ENCODE measurements at regions not wholly inside any gene's neighbourhood (a gene's known extent, or its start where the extent isn't known, plus 50 kb on each side); places are given as distances from the start of the nearest gene placed in this dataset.

GRCh38 chr11:119807402-119807801 lies 78.4 kb upstream of the NECTIN1 start:
- DNase-seq = no peak

- DNase-seq = no peak
Observed at GRCh38 chr11:119806064-119806915, 77.3 kb upstream of the NECTIN1 start.

- no peak for DNase-seq
Observed at GRCh38 chr11:119805663-119806062, 76.7 kb upstream of the NECTIN1 start.

GRCh38 chr11:119804698-119805097 lies 75.7 kb upstream of the NECTIN1 start:
- DNase-seq = no peak

GRCh38 chr11:119803726-119804294 lies 74.8 kb upstream of the NECTIN1 start:
- DNase-seq = no peak

GRCh38 chr11:119803139-119803538 lies 74.1 kb upstream of the NECTIN1 start:
- DNase-seq = no peak

- DNase-seq = no peak
Observed at GRCh38 chr11:119802670-119803069, 73.7 kb upstream of the NECTIN1 start.

GRCh38 chr11:119800619-119801018 lies 71.6 kb upstream of the NECTIN1 start:
- no peak for DNase-seq

GRCh38 chr11:119800171-119800570 lies 71.2 kb upstream of the NECTIN1 start:
- DNase-seq = no peak

- no peak for DNase-seq
Observed at GRCh38 chr11:119798656-119799055, 69.7 kb upstream of the NECTIN1 start.

- no peak for DNase-seq
Observed at GRCh38 chr11:119797736-119798135, 68.7 kb upstream of the NECTIN1 start.

GRCh38 chr11:119797123-119797611 lies 68.2 kb upstream of the NECTIN1 start:
- no peak for DNase-seq

GRCh38 chr11:119796363-119797060 lies 67.5 kb upstream of the NECTIN1 start:
- no peak for DNase-seq

- DNase-seq = no peak
Observed at GRCh38 chr11:119795690-119796089, 66.7 kb upstream of the NECTIN1 start.

- no peak for DNase-seq
Observed at GRCh38 chr11:119795231-119795630, 66.2 kb upstream of the NECTIN1 start.

- no peak for DNase-seq
Observed at GRCh38 chr11:119794756-119795155, 65.8 kb upstream of the NECTIN1 start.

GRCh38 chr11:119794141-119794665 lies 65.2 kb upstream of the NECTIN1 start:
- no peak for DNase-seq

GRCh38 chr11:119793335-119793984 lies 64.5 kb upstream of the NECTIN1 start:
- no peak for DNase-seq

GRCh38 chr11:119791701-119792151 lies 62.7 kb upstream of the NECTIN1 start:
- DNase-seq = no peak

GRCh38 chr11:119791047-119791446 lies 62.0 kb upstream of the NECTIN1 start:
- no peak for DNase-seq

GRCh38 chr11:119790476-119790875 lies 61.5 kb upstream of the NECTIN1 start:
- DNase-seq = no peak

- no peak for DNase-seq
Observed at GRCh38 chr11:119789766-119790407, 60.9 kb upstream of the NECTIN1 start.

Measured in NCI-H1417 treated with DMSO at 0.1 percent for 48 hours (cell line).